D721Med (cell line): ENCODE measurements at regions not wholly inside any gene's neighbourhood (a gene's known extent, or its start where the extent isn't known, plus 50 kb on each side); places are given as distances from the start of the nearest gene placed in this dataset.

Experiments
- DNase-seq: peaks from one replicate; pipeline ENCODE4 v3.0.0; 2011; ENCODE audit warnings: low spot score; ENCODE audit not compliant: insufficient read length
- FAIRE-seq: peaks from 2 replicates; lab custom pipeline; 2011; peaks lifted over from hg19 to GRCh38; lab: Jason Lieb, UNC
- CTCF ChIP-seq: IDR thresholded peaks from 2 replicates; pipeline ENCODE4 v1.5.1; 2012; ENCODE audit warnings: mild to moderate bottlenecking, control low read depth; ENCODE audit not compliant: insufficient read depth; ENCODE audit errors: missing control alignments

- no peak for TF ChIP-seq CTCF
- FAIRE-seq = no peak
- no peak for DNase-seq
Measured at GRCh38 chr13:105725887-105726286, 809.6 kb downstream of the EFNB2 start.

GRCh38 chr13:105721016-105721415 is 814.4 kb downstream of the EFNB2 start:
- no peak for DNase-seq
- FAIRE-seq = no peak

GRCh38 chr13:105719859-105720258 is 815.6 kb downstream of the EFNB2 start:
- TF ChIP-seq CTCF = no peak

More at GRCh38 chr13:105721016-105721415, 814.4 kb downstream of the EFNB2 start:
- TF ChIP-seq CTCF = no peak

GRCh38 chr13:105709181-105709580 is 826.3 kb downstream of the EFNB2 start:
- no peak for DNase-seq
- no peak for TF ChIP-seq CTCF
- no peak for FAIRE-seq

More at GRCh38 chr13:105719859-105720258, 815.6 kb downstream of the EFNB2 start:
- no peak for DNase-seq
- no peak for FAIRE-seq

- FAIRE-seq (no peak), DNase-seq (no peak)
- TF ChIP-seq CTCF = no peak
Measured at GRCh38 chr13:105703843-105704242, 831.6 kb downstream of the EFNB2 start.

- FAIRE-seq (no peak), DNase-seq (no peak)
- no peak for TF ChIP-seq CTCF
Measured at GRCh38 chr13:105702441-105702840, 833.0 kb downstream of the EFNB2 start.

GRCh38 chr13:105692769-105693168 is 842.7 kb downstream of the EFNB2 start:
- no peak for FAIRE-seq
- DNase-seq = no peak
- TF ChIP-seq CTCF = no peak
